Vagina (tissue), 2 donors: ENCODE measurements at regions not wholly inside any gene's neighbourhood (a gene's known extent, or its start where the extent isn't known, plus 50 kb on each side); places are given as distances from the start of the nearest gene placed in this dataset.

Source experiments
- DNase-seq, 2 donors: peaks; one replicate each; pipeline ENCODE4 v3.0.0-alpha.2; 2017; ENCODE audit errors: extremely low spot score in 2 of 2
- H3K27ac ChIP-seq: fragments of 200-600 bp; sonication (generic); one replicate; pipeline ENCODE4 v1.5.1; 2019
- H3K27me3 ChIP-seq: fragments of 200-600 bp; sonication (generic); one replicate; pipeline ENCODE4 v1.5.1; 2019
- H3K36me3 ChIP-seq, 2 donors: fragments of 200-600 bp; sonication (generic); one replicate each; pipeline ENCODE4 v1.5.1; 2017 to 2019
- H3K4me1 ChIP-seq: fragments of 200-600 bp; sonication (generic); one replicate; pipeline ENCODE4 v1.5.1; 2019
- H3K4me3 ChIP-seq, 2 donors: fragments of 200-600 bp; sonication (generic); 1 replicate in 1 of 2; 2 replicates in 1 of 2; pipeline ENCODE4 v1.5.1; 2016 to 2019
- H3K9me3 ChIP-seq: fragments of 200-600 bp; sonication (generic); one replicate; pipeline ENCODE4 v1.5.1; 2019
- CTCF ChIP-seq, 3 experiments: fragments of 450-650 bp in 2 of 3; fragments of 200-600 bp in 1 of 3; sonication (generic) in 1 of 3; IDR thresholded peaks; one replicate each; pipeline ENCODE4 v1.5.1; 2017 to 2019; ENCODE audit warnings: antibody characterized with exemption in 3 of 3, mild to moderate bottlenecking in 2 of 3, moderate library complexity in 2 of 3
- POLR2A ChIP-seq, 2 donors: fragments of 450-650 bp; IDR thresholded peaks; one replicate each; pipeline ENCODE4 v1.6.1; 2017; ENCODE audit warnings: antibody characterized with exemption in 2 of 2, mild to moderate bottlenecking in 2 of 2, moderate library complexity in 2 of 2
- POLR2AphosphoS5 ChIP-seq, 2 donors: sonication (generic); formaldehyde crosslinking; IDR thresholded peaks; one replicate each; pipeline ENCODE4 v1.9.0; 2017; ENCODE audit warnings: antibody characterized with exemption in 2 of 2, mild to moderate bottlenecking in 2 of 2, low read depth in 1 of 2; ENCODE audit not compliant: insufficient read depth in 1 of 2
- intact Hi-C: fragments of 100-400 bp; cut with DNase I; formaldehyde crosslinking; loops from one replicate; pipeline ENCODE4 v1.15.1; 2023

- Histone ChIP-seq H3K27me3 (no peaks in the 10 kb centered on the region), H3K4me1 (no peaks in the 10 kb centered on the region), H3K36me3 (no peaks in the 10 kb centered on the region), H3K4me3 (no peak overlapping the region), H3K9me3 (no peaks in the 10 kb centered on the region), H3K27ac (no peak overlapping the region)
- intact Hi-C loops = no loop called here
- TF ChIP-seq POLR2A (IDR thresholded peaks at IDR 0.05) = no peak
- TF ChIP-seq POLR2AphosphoS5 (IDR thresholded peaks at IDR 0.05; ENCODE audit: insufficient read depth in 1 of 2, low read depth in 1 of 2) = no peak
- no peak for TF ChIP-seq CTCF (IDR thresholded peaks at IDR 0.05)
- no peak for DNase-seq
These were observed 761.1 kb downstream of the IPMK start for GRCh38 chr10:57506414-57507094.

GRCh38 chr10:57494486-57494885 is 773.2 kb downstream of the IPMK start:
- DNase-seq = no peak
- TF ChIP-seq POLR2A (IDR thresholded peaks at IDR 0.05) (no peak), POLR2AphosphoS5 (IDR thresholded peaks at IDR 0.05; ENCODE audit: insufficient read depth in 1 of 2, low read depth in 1 of 2) (no peak), CTCF (IDR thresholded peaks at IDR 0.05) (no peak)
- Histone ChIP-seq H3K27me3 (no peaks in the 10 kb centered on the region), H3K4me3 (no peak overlapping the region), H3K4me1 (no peaks in the 10 kb centered on the region), H3K9me3 (no peaks in the 10 kb centered on the region), H3K27ac (no peak overlapping the region), H3K36me3 (no peaks in the 10 kb centered on the region)
- intact Hi-C loops = no loop called here

- H3K27me3 ChIP-seq = no peaks in the 10 kb centered on the region
- no peaks in the 10 kb centered on the region for H3K4me1 ChIP-seq
- H3K36me3 ChIP-seq = no peaks in the 10 kb centered on the region
- no peak for DNase-seq
- H3K4me3 ChIP-seq = no peak overlapping the region
- no peak overlapping the region for H3K27ac ChIP-seq
- no peaks in the 10 kb centered on the region for H3K9me3 ChIP-seq
- intact Hi-C loops = no loop called here
- TF ChIP-seq POLR2A (IDR thresholded peaks at IDR 0.05) (no peak), CTCF (IDR thresholded peaks at IDR 0.05) (no peak), POLR2AphosphoS5 (IDR thresholded peaks at IDR 0.05; ENCODE audit: insufficient read depth in 1 of 2, low read depth in 1 of 2) (no peak)
These were observed 785.4 kb downstream of the IPMK start for GRCh38 chr10:57482259-57482658.

- Histone ChIP-seq H3K9me3 (no peaks in the 10 kb centered on the region), H3K27ac (no peak overlapping the region), H3K4me1 (no peaks in the 10 kb centered on the region), H3K4me3 (no peak overlapping the region), H3K36me3 (no peaks in the 10 kb centered on the region), H3K27me3 (no peaks in the 10 kb centered on the region)
- TF ChIP-seq POLR2AphosphoS5 (IDR thresholded peaks at IDR 0.05; ENCODE audit: insufficient read depth in 1 of 2, low read depth in 1 of 2) (no peak), POLR2A (IDR thresholded peaks at IDR 0.05) (no peak), CTCF (IDR thresholded peaks at IDR 0.05) (no peak)
- intact Hi-C loops = no loop called here
- no peak for DNase-seq
These were observed 794.7 kb downstream of the IPMK start for GRCh38 chr10:57472823-57473619.

GRCh38 chr10:57468894-57469432 is 798.7 kb downstream of the IPMK start:
- TF ChIP-seq POLR2A (IDR thresholded peaks at IDR 0.05) (no peak), CTCF (IDR thresholded peaks at IDR 0.05) (no peak)
- Histone ChIP-seq H3K4me1 (no peaks in the 10 kb centered on the region), H3K27ac (no peak overlapping the region), H3K27me3 (no peaks in the 10 kb centered on the region), H3K36me3 (no peaks in the 10 kb centered on the region), H3K4me3 (no peak overlapping the region), H3K9me3 (no peaks in the 10 kb centered on the region)
- intact Hi-C loops = no loop called here
- no peak for DNase-seq
